GM21717 (cell line): ENCODE measurements at regions not wholly inside any gene's neighbourhood (a gene's known extent, or its start where the extent isn't known, plus 50 kb on each side); places are given as distances from the start of the nearest gene placed in this dataset.
A peak's percentile ranks its signal among the peaks of the same experiment; 100 is the strongest.
"Not testable (repeated sequence)": the region's sequence is repeated elsewhere in the genome, so short reads cannot be mapped to it uniquely, and the experiment has no call there.

ENCODE experiments used
- ATAC-seq: cut with Tn5 transposase; IDR thresholded peaks from one replicate; pipeline ENCODE4 v1.9.1; 2021; ENCODE audit warnings: mild to moderate bottlenecking, moderate library complexity; ENCODE audit not compliant: unreplicated experiment

GRCh38 chr12:92987362-92987761, 58.3 kb upstream of the EEA1 start:
- no peak for ATAC-seq

GRCh38 chr12:92987846-92988621, 58.9 kb upstream of the EEA1 start:
- ATAC-seq, result peak; percentile 86

GRCh38 chr12:92988622-92989130, 59.6 kb upstream of the EEA1 start:
- ATAC-seq, result no peak

GRCh38 chr12:92989715-92990484, 60.8 kb upstream of the EEA1 start:
- ATAC-seq, result peak; percentile 29

- no peak for ATAC-seq
Observed at GRCh38 chr12:92991134-92991533, 62.0 kb upstream of the EEA1 start.

- no peak for ATAC-seq
Observed at GRCh38 chr12:92992041-92992440, 62.9 kb upstream of the EEA1 start.

GRCh38 chr12:92993259-92993658, 64.2 kb upstream of the EEA1 start:
- no peak for ATAC-seq

- peak; percentile 76 for ATAC-seq
Observed at GRCh38 chr12:92995258-92995903, 66.3 kb upstream of the EEA1 start.

- no peak for ATAC-seq
Observed at GRCh38 chr12:93000026-93000425, 70.9 kb upstream of the EEA1 start.

GRCh38 chr12:93001407-93001806, 72.3 kb upstream of the EEA1 start:
- no peak for ATAC-seq

GRCh38 chr12:93002293-93003054, 73.4 kb upstream of the EEA1 start:
- ATAC-seq, result no peak

GRCh38 chr12:93003531-93004239, 74.6 kb upstream of the EEA1 start:
- no peak for ATAC-seq

GRCh38 chr12:93005928-93006392, 76.9 kb upstream of the EEA1 start:
- ATAC-seq, result no peak

- ATAC-seq, result no peak
Observed at GRCh38 chr12:93006471-93007208, 77.5 kb upstream of the EEA1 start.

GRCh38 chr12:93007544-93007943, 78.4 kb upstream of the EEA1 start:
- ATAC-seq, result no peak

- ATAC-seq, result peak; percentile 75
Observed at GRCh38 chr12:93008044-93008778, 79.1 kb upstream of the EEA1 start.

GRCh38 chr12:93008880-93009279, 79.8 kb upstream of the EEA1 start:
- ATAC-seq, result not testable (repeated sequence)

GRCh38 chr12:93009533-93009932, 80.4 kb upstream of the EEA1 start:
- no peak for ATAC-seq

GRCh38 chr12:93010461-93010860, 81.4 kb upstream of the EEA1 start:
- ATAC-seq, result no peak
